T-helper 2 cell treated with Interferon-gamma antibody and Interleukin-4, amounts not matched to agents 100 ng/mL and 5 ng/mL, for 36 hours (primary cell): ENCODE measurements at regions not wholly inside any gene's neighbourhood (a gene's known extent, or its start where the extent isn't known, plus 50 kb on each side); places are given as distances from the start of the nearest gene placed in this dataset.

Source experiments
- intact Hi-C: fragments of 100-400 bp; cut with micrococcal nuclease; formaldehyde crosslinking; loops from one replicate; pipeline ENCODE4 v1.15.1; 2023

DNA sequence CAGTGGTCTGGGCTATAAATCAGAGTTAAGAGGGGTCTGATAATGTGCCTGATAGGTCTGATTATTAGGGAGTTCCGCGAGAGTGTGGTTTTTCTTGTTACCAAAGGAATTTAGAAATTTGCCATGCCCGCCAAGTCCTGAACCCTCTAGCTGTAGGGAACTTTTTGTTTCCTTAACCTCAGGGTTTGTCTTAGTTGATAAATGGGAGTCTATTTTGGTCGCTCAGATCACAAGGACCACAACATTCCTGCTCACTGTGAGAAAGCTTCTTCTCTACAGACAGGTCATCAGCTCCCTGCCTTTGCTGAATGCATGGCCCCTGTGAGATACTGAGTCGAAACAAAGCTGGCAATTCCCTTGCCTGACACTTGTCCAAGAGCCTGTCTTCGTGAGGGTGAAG, 497.8 kb downstream of the HS3ST4 start:
- intact Hi-C loops = no loop called here

DNA sequence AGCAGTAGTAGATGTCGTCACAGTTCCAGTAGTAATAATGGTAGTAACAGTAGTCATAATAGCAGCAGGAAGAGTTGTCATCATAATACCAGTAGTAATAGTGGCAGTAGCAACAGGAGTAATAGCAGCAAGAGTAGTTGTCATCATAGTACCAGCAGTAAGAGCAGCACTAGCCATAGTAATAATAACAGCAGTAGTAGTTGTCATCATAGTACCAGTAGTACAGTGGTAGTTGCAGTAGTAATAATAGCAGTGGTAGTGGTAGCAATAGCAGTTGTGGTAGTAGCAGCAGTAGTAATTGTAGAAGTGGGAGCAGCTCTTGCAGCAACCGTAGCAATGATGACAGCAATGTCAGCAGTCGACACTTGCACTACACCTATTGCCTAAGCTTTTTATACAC, 502.8 kb downstream of the HS3ST4 start:
- intact Hi-C loops = no loop called here

DNA sequence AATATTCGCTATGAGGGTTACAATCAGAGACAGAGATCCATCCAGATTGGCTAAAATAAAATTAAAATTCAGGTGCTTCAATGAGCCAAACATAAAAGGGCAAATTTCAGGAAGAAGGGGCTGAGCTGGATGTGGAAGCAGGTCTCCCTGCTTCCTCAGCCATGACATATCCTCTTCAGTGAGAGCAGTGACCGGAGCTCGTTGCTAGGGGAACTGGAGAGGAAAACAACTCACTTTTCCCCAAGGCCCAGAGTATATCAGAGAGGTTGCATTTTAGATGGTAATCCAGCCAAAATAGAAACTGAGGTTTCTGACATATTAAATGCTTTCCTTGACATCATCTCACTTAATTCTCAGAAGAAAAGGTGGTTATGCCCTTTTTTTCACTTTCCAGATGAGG, 503.5 kb downstream of the HS3ST4 start:
- intact Hi-C loops = no loop called here

- intact Hi-C loops = no loop called here
Observed at GRCh38 chr16:26196310-26196709, 504.6 kb downstream of the HS3ST4 start.

DNA sequence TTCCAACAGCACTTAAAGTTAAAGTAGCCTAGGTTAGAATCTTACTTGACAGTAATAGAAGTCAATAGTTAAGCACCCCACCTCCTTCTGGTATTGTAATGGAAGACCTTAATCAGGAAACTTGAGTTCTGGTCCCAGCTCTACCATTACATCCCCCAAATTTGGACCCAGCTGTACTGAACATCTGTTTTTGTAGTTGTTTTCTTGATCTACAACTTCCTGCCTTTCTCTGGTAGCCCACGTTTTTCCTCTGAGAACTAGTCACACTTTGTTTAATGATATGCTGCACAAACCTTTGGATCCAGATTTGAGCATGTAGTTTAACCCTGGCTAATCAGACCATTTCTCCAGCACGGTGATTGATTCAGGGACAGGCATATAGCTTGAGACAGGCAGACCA, 505.0 kb downstream of the HS3ST4 start:
- intact Hi-C loops = no loop called here

GRCh38 chr16:26197707-26198106, 505.9 kb downstream of the HS3ST4 start:
- intact Hi-C loops = no loop called here

GRCh38 chr16:26198221-26198620, 506.5 kb downstream of the HS3ST4 start:
- intact Hi-C loops = no loop called here

GRCh38 chr16:26204138-26204537, 512.4 kb downstream of the HS3ST4 start:
- intact Hi-C loops = no loop called here

GRCh38 chr16:26211542-26211941, 519.8 kb downstream of the HS3ST4 start:
- intact Hi-C loops = no loop called here

DNA sequence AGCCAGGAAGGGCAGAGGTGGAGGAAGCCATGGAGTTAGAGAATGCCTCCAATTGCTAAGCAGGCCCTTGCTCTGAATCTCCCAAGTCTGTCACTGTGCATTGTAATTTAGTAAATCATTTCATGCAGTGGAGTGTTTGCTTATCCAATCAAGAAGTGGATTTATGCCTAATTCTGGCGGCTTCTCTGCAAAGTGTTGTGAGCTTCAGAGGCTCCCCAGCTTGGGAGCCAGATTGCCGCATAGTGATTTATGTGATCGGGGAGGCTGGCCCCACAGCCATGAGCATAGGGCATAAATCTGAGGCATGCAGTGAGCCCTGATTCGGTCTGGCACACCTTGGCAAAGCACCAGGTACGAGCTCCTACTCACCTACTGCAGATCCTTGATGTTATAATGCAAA, 520.8 kb downstream of the HS3ST4 start:
- intact Hi-C loops = no loop called here

DNA sequence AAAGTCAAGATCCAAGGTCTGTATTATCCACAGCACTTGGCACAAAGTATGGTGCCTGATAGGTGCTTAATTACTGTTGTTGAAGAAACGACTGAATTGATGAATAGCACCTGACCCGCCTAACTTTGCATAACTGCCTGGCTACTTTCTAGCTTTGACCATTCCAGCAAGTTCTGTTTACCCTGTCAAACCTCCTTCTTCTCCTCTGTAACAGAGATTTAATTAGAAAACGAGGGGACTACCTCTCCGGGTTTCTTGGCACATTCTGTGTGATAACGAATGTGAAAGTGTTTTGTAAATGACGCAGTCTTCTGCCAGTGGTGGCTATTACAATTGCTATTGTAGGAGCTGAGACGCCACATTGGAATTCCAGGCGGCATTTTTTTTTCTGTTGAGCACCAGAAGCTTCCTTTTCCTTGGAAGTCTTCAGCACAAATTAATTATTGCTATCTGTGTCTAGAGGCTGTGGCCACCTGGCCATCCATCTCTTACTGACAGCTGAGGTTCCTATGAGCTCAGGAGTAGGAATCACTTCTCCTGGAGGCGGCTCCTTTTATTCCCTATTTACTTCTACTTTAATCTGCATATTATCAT, 522.9 kb downstream of the HS3ST4 start:
- intact Hi-C loops = no loop called here

GRCh38 chr16:26220894-26221293, 529.1 kb downstream of the HS3ST4 start:
- intact Hi-C loops = no loop called here

GRCh38 chr16:26231647-26232046, 539.9 kb downstream of the HS3ST4 start:
- intact Hi-C loops = no loop called here

- intact Hi-C loops = no loop called here
Observed at GRCh38 chr16:26240807-26241206, 549.0 kb downstream of the HS3ST4 start.

GRCh38 chr16:26247063-26247462, 555.3 kb downstream of the HS3ST4 start:
- intact Hi-C loops = no loop called here

- intact Hi-C loops = no loop called here
Observed at GRCh38 chr16:26252598-26252997, 560.8 kb downstream of the HS3ST4 start.

GRCh38 chr16:26261621-26262020, 569.9 kb downstream of the HS3ST4 start:
- intact Hi-C loops = no loop called here

DNA sequence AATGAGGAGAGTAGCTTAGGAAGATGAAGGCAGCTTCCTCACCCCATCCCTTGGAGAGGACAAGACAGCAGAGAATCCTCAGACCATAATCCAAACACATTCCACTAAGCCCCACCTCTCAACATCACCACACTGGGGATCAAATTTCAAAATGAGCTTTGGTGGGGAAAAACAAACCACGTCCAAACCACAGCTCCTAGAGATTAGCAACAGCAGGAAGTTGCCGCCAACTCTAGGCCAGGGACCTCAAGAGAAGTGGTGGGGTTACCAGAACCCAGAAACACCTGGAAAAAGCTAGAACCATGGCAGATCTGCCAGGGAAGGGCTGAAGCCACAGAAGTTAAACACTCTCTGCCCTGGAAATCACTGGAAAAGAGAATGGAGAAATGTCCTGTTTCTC, 571.6 kb downstream of the HS3ST4 start:
- intact Hi-C loops = no loop called here

DNA sequence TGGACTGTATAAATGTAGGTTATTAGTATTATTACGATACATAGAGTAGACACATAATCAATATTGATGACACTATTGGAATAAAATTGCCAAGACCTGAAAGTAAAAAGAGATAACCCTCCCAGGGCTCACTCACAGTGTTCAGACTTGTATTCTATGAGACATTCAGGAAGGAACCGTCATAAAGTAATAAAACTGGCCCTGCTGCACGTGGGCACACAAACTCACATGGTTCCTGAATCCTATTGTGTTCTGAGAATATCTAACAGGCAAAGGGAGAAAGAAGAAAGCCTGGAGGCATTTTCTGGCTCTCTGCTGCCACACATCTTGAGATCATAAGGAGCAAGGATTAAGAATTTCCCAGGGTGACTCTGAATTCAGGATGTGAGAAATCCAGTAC, 575.9 kb downstream of the HS3ST4 start:
- intact Hi-C loops = no loop called here

- intact Hi-C loops = no loop called here
Observed at GRCh38 chr16:26269673-26270072, 577.9 kb downstream of the HS3ST4 start.

GRCh38 chr16:26273607-26274006, 581.8 kb downstream of the HS3ST4 start:
- intact Hi-C loops = no loop called here

GRCh38 chr16:26275021-26275590, 583.3 kb downstream of the HS3ST4 start:
- intact Hi-C loops = no loop called here

DNA sequence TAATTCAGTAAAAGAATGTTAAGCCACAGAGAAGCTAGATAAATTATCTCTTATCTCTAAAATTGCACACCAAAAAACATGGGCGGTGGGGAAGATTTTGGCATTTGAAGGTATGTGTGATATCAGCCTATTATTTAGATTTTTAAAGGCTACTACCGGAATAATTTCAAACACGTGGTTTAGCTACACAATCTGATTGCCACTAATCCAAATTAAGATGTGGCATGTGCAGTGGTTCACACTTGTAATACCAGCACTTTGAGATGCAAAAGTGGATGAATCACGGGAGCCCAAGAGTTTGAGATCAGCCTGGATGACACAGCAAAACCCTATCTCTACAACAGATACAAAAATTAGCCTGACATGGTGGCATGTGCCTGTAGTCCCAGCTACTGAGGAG, 584.5 kb downstream of the HS3ST4 start:
- intact Hi-C loops = no loop called here
